Peyer's patch (tissue), 4 donors: ENCODE measurements at regions not wholly inside any gene's neighbourhood (a gene's known extent, or its start where the extent isn't known, plus 50 kb on each side); places are given as distances from the start of the nearest gene placed in this dataset.

Experiments used
- POLR2A ChIP-seq, 2 donors: fragments of 450-650 bp; IDR thresholded peaks; one replicate each; pipeline ENCODE4 v1.5.1; 2017; ENCODE audit warnings: antibody characterized with exemption in 2 of 2, mild to moderate bottlenecking in 2 of 2, moderate library complexity in 2 of 2
- TF ChIP-seq, protein P1 (sequence below), 6 experiments: fragments of 450-650 bp in 4 of 6; fragments of 200-600 bp in 2 of 6; sonication (generic) in 1 of 6; IDR thresholded peaks; one replicate each; pipeline ENCODE4 v1.5.1; 2017 to 2019; ENCODE audit warnings: antibody characterized with exemption in 6 of 6, mild to moderate bottlenecking in 3 of 6, moderate library complexity in 1 of 6

DNA sequence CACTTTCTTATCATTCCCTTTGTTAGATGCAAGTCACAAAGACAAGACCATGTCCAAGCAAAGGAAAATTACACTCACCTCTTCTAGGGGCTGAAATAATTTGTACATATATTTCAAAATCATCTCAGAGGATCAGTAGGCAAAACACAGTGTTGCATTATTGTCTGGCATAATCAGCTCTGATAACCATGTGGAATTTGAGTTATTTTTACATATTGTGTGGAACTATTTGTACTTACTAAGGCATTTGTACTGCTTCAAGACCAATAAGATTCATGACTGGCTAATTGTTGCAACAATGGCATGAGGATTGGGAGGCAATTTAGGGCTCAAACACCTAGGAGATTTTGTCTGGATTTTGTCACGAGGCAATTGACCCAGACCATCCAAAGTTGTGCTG lies 1716.4 kb downstream of the BRINP3 start:
- TF ChIP-seq, protein P1, sequence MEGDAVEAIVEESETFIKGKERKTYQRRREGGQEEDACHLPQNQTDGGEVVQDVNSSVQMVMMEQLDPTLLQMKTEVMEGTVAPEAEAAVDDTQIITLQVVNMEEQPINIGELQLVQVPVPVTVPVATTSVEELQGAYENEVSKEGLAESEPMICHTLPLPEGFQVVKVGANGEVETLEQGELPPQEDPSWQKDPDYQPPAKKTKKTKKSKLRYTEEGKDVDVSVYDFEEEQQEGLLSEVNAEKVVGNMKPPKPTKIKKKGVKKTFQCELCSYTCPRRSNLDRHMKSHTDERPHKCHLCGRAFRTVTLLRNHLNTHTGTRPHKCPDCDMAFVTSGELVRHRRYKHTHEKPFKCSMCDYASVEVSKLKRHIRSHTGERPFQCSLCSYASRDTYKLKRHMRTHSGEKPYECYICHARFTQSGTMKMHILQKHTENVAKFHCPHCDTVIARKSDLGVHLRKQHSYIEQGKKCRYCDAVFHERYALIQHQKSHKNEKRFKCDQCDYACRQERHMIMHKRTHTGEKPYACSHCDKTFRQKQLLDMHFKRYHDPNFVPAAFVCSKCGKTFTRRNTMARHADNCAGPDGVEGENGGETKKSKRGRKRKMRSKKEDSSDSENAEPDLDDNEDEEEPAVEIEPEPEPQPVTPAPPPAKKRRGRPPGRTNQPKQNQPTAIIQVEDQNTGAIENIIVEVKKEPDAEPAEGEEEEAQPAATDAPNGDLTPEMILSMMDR (IDR thresholded peaks at IDR 0.05) = no peak
- no peak for TF ChIP-seq POLR2A (IDR thresholded peaks at IDR 0.05)
